Type B pancreatic cell (in vitro differentiated cells): ENCODE measurements at regions not wholly inside any gene's neighbourhood (a gene's known extent, or its start where the extent isn't known, plus 50 kb on each side); places are given as distances from the start of the nearest gene placed in this dataset.
"Not testable (repeated sequence)": the region's sequence is repeated elsewhere in the genome, so short reads cannot be mapped to it uniquely, and the experiment has no call there.

Experiments
- DNase-seq: peaks from one replicate; pipeline ENCODE4 v3.0.0; 2021; ENCODE audit warnings: mixed read lengths; ENCODE audit not compliant: unreplicated experiment; ENCODE audit errors: extremely low spot score
- H3K27ac Mint-ChIP-seq: 2 replicates; pipeline ENCODE4 v1.8.0; 2021; ENCODE audit warnings: mild to moderate bottlenecking, mixed read lengths
- H3K27me3 Mint-ChIP-seq: 2 replicates; pipeline ENCODE4 v1.8.0; 2021; ENCODE audit warnings: mixed read lengths
- H3K36me3 Mint-ChIP-seq: 2 replicates; pipeline ENCODE4 v1.8.0; 2021; ENCODE audit warnings: mixed read lengths
- H3K4me1 Mint-ChIP-seq: one replicate; pipeline ENCODE4 v1.8.0; 2021; ENCODE audit warnings: mixed read lengths; ENCODE audit not compliant: unreplicated experiment
- H3K4me3 Mint-ChIP-seq: 2 replicates; pipeline ENCODE4 v1.8.0; 2021; ENCODE audit warnings: mild to moderate bottlenecking, mixed read lengths
- H3K9me3 Mint-ChIP-seq: 2 replicates; pipeline ENCODE4 v1.8.0; 2021; ENCODE audit warnings: mixed read lengths
- CTCF ChIP-seq: fragments of 200-600 bp; sonication (generic); conservative IDR thresholded peaks from 2 replicates; pipeline ENCODE4 v1.5.0; 2021; ENCODE audit warnings: antibody characterized with exemption, mild to moderate bottlenecking

- H3K27me3 Mint-ChIP-seq = no peaks in the 10 kb centered on the region
- H3K9me3 Mint-ChIP-seq = peaks cover 10% of the 10 kb centered on the region
- no peak overlapping the region for H3K27ac Mint-ChIP-seq
These were observed 103.9 kb upstream of the TEKT4 start for GRCh38 chr2:94767336-94767735.

GRCh38 chr2:94769733-94770132 lies 101.5 kb upstream of the TEKT4 start:
- no peak for TF ChIP-seq CTCF
- no peak overlapping the region for H3K4me3 Mint-ChIP-seq
- H3K9me3 Mint-ChIP-seq = peaks cover 18% of the 10 kb centered on the region
- H3K27me3 Mint-ChIP-seq = no peaks in the 10 kb centered on the region
- H3K4me1 Mint-ChIP-seq = no peaks in the 10 kb centered on the region
- DNase-seq = no peak
- no peaks in the 10 kb centered on the region for H3K36me3 Mint-ChIP-seq
- no peak overlapping the region for H3K27ac Mint-ChIP-seq

More at GRCh38 chr2:94767336-94767735, 103.9 kb upstream of the TEKT4 start:
- no peak for TF ChIP-seq CTCF
- H3K36me3 Mint-ChIP-seq = no peaks in the 10 kb centered on the region
- no peak overlapping the region for H3K4me3 Mint-ChIP-seq
- no peaks in the 10 kb centered on the region for H3K4me1 Mint-ChIP-seq
- DNase-seq = no peak

GRCh38 chr2:94774851-94775250 lies 96.4 kb upstream of the TEKT4 start:
- TF ChIP-seq CTCF = no peak
- H3K4me3 Mint-ChIP-seq = no peak overlapping the region

GRCh38 chr2:94776036-94776435 lies 95.2 kb upstream of the TEKT4 start:
- Mint-ChIP-seq H3K4me1 (no peaks in the 10 kb centered on the region), H3K4me3 (no peak overlapping the region), H3K27ac (no peak overlapping the region), H3K36me3 (no peaks in the 10 kb centered on the region), H3K27me3 (no peaks in the 10 kb centered on the region), H3K9me3 (peaks cover 16% of the 10 kb centered on the region)
- no peak for TF ChIP-seq CTCF
- DNase-seq = no peak

More at GRCh38 chr2:94774851-94775250, 96.4 kb upstream of the TEKT4 start:
- Mint-ChIP-seq H3K4me1 (no peaks in the 10 kb centered on the region), H3K27ac (no peak overlapping the region), H3K9me3 (peaks cover 22% of the 10 kb centered on the region), H3K27me3 (no peaks in the 10 kb centered on the region), H3K36me3 (no peaks in the 10 kb centered on the region)
- DNase-seq = no peak

GRCh38 chr2:94785105-94785504 lies 86.1 kb upstream of the TEKT4 start:
- DNase-seq, H3K27me3 Mint-ChIP-seq, H3K9me3 Mint-ChIP-seq, H3K4me3 Mint-ChIP-seq, H3K27ac Mint-ChIP-seq, H3K36me3 Mint-ChIP-seq, H3K4me1 Mint-ChIP-seq: not testable (repeated sequence)

- H3K4me1 Mint-ChIP-seq, H3K4me3 Mint-ChIP-seq, H3K27me3 Mint-ChIP-seq, H3K27ac Mint-ChIP-seq, H3K9me3 Mint-ChIP-seq, H3K36me3 Mint-ChIP-seq, DNase-seq: not testable (repeated sequence)
These were observed 84.8 kb upstream of the TEKT4 start for GRCh38 chr2:94786424-94786823.

GRCh38 chr2:94790169-94790568 lies 81.1 kb upstream of the TEKT4 start:
- not testable (repeated sequence) for H3K36me3 Mint-ChIP-seq, H3K27me3 Mint-ChIP-seq, H3K27ac Mint-ChIP-seq, H3K4me1 Mint-ChIP-seq, H3K4me3 Mint-ChIP-seq, H3K9me3 Mint-ChIP-seq, DNase-seq
